ENCODE measurements at regions not wholly inside any gene's neighbourhood (a gene's known extent, or its start where the extent isn't known, plus 50 kb on each side); places are given as distances from the start of the nearest gene placed in this dataset.

DNA sequence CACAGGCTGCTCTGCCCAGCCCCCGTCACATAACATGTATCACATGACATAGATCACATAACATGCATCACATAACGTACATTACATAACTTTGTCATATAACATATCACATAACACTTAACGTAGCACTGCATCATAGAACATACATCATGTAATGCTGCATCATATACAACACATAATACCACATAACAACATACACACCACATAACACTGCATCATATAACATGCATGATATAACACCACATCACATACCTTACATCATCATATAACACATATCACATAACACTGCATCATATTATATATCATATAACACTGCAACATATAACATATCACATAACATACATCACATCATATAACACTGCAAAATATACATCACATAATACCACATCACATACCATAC lies 83.8 kb downstream of the AXIN2 start:
- FAIRE-seq (no peak), DNase-seq (ENCODE audit: insufficient read length, low spot score) (no peak)
- TF ChIP-seq, protein P1, sequence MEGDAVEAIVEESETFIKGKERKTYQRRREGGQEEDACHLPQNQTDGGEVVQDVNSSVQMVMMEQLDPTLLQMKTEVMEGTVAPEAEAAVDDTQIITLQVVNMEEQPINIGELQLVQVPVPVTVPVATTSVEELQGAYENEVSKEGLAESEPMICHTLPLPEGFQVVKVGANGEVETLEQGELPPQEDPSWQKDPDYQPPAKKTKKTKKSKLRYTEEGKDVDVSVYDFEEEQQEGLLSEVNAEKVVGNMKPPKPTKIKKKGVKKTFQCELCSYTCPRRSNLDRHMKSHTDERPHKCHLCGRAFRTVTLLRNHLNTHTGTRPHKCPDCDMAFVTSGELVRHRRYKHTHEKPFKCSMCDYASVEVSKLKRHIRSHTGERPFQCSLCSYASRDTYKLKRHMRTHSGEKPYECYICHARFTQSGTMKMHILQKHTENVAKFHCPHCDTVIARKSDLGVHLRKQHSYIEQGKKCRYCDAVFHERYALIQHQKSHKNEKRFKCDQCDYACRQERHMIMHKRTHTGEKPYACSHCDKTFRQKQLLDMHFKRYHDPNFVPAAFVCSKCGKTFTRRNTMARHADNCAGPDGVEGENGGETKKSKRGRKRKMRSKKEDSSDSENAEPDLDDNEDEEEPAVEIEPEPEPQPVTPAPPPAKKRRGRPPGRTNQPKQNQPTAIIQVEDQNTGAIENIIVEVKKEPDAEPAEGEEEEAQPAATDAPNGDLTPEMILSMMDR (IDR thresholded peaks at IDR 0.05; ENCODE audit: insufficient read depth, missing control alignments) = no peak

DNA sequence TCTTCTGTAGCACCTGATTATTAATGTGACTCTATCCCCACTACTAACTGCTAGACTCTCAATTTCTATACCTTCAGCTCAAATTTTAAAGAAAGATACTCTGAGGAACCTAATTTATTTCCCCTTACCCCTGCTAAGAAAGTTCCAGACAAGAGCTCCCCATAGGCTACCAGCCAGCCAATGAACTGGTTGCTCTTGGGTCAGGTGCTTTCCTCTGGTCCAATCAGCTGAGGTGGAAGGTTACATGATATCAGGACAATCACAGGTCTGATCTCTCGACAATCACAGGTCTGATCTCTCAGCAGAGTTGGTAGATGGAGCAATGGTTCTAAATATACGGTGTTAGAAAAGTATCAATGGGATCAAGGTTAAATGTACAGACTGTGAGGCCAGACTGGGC lies 86.8 kb downstream of the AXIN2 start:
- TF ChIP-seq, protein P1 (IDR thresholded peaks at IDR 0.05; ENCODE audit: insufficient read depth, missing control alignments) = no peak
- DNase-seq (ENCODE audit: insufficient read length, low spot score) (no peak), FAIRE-seq (no peak)

DNA sequence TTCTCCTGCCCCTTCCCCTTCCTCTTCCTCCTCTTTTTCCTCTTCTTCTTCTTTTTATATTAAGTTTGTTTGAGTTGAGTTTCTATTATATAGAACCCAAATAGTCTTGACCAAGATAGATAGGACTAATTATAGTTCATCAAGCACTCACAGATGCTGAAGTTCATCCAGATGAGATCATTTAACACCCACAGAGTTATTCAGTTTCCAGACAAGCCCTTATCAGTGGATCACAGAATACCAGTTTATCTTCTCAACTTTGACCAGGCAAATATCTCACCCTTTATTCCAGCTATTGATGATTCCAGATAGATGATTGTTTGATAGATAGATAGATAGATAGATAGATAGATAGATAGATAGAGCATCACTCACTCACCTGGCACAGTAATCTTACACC lies 87.5 kb downstream of the AXIN2 start:
- no peak for DNase-seq (ENCODE audit: insufficient read length, low spot score)
- FAIRE-seq = no peak
- TF ChIP-seq, protein P1 (IDR thresholded peaks at IDR 0.05; ENCODE audit: insufficient read depth, missing control alignments) = no peak

DNA sequence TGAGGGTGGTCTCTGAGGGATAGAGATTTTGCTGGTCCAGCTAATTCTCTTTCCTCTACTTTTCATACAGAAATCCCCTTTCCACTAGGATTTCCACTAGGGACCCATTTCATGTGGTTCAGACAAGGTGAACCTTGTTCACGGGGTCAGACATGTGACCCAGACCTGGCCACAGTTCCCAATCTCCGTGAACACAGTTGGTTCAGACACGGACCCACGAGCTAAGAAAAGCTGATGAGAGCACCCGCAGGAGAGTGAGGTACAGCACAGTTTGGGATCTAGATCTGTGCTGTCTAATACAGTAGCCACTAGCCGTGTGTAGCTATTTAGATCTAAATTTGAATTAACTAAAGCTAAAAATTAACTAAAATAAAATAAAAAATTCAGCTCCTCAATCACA lies 88.1 kb downstream of the AXIN2 start:
- FAIRE-seq (no peak), DNase-seq (ENCODE audit: insufficient read length, low spot score) (no peak)
- TF ChIP-seq, protein P1 (IDR thresholded peaks at IDR 0.05; ENCODE audit: insufficient read depth, missing control alignments) = no peak

DNA sequence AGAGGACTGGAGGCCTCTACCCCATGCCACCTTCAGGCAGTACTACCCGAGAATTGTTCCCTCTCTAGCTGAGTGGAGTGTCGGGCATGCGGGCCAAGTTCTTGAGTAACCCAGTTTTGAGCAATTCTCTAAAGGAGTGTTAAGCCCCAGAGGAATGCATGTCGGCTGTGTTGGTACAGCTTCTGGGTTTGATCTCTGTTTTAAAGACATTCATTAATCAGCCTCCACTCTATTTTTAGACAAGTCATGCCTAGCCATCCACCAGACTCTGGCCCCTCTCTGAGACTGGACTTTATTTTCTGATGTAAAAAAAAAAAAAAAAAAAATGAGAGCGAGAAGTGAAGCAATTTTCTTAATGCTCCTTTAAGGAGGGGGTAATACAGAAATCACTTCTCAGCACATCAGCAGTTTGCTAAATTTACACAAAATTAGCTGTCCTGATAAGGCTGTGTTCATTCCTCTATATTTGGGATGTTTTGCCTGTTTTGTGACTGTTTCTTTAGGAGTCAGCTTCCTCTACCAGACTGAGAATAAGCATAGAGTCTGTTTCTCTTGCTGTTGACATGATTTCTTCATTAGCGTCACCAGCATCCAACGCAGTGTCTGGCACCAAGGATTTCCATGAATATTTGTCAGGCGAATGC lies 88.7 kb downstream of the AXIN2 start:
- FAIRE-seq (no peak), DNase-seq (ENCODE audit: insufficient read length, low spot score) (no peak)
- TF ChIP-seq, protein P1 (IDR thresholded peaks at IDR 0.05; ENCODE audit: insufficient read depth, missing control alignments) = no peak

DNA sequence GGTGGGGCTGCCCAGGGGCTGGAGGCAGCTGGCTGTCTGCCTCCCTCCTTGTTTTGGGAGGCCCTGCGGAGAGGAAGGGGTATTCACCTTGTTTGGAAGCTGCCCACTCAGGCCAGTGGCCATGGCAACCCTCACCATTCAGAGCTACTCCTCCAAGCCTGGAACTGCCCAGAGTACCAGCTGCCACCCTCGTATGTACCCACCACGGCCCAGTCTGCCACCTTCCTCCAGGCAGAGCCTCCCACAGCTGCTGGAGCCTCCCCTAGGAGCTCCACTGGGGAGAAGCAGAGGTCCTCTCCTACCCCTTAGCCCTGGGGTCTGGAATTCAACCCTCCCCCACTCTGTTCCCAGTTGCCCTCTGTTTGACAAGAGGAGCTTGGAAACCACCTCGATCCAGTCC lies 90.7 kb downstream of the AXIN2 start:
- DNase-seq (ENCODE audit: insufficient read length, low spot score) (no peak), FAIRE-seq (no peak)
- TF ChIP-seq, protein P1 (IDR thresholded peaks at IDR 0.05; ENCODE audit: insufficient read depth, missing control alignments) = no peak

DNA sequence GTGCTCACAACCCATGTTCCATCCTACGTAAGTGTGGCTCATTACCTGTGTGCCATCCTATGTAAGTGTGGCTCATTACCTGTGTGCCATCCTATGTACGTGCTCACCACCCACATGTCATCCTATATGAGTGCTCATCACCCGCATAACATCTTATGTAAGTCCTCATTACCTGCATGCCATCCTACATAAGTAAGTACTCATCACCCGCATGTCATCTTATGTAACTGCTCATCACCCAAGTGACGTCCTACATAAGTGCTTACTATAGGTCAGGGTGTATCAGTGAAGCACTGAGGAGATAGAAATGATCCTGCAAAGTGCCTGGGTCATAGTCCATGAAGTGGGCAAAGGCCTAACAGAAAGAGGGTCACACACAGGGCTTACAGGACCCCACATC lies 93.1 kb downstream of the AXIN2 start:
- TF ChIP-seq, protein P1 (IDR thresholded peaks at IDR 0.05; ENCODE audit: insufficient read depth, missing control alignments) = no peak
- FAIRE-seq (no peak), DNase-seq (ENCODE audit: insufficient read length, low spot score) (no peak)

All from D721Med (cell line).